ENCODE measurements at regions not wholly inside any gene's neighbourhood (a gene's known extent, or its start where the extent isn't known, plus 50 kb on each side); places are given as distances from the start of the nearest gene placed in this dataset.

DNA sequence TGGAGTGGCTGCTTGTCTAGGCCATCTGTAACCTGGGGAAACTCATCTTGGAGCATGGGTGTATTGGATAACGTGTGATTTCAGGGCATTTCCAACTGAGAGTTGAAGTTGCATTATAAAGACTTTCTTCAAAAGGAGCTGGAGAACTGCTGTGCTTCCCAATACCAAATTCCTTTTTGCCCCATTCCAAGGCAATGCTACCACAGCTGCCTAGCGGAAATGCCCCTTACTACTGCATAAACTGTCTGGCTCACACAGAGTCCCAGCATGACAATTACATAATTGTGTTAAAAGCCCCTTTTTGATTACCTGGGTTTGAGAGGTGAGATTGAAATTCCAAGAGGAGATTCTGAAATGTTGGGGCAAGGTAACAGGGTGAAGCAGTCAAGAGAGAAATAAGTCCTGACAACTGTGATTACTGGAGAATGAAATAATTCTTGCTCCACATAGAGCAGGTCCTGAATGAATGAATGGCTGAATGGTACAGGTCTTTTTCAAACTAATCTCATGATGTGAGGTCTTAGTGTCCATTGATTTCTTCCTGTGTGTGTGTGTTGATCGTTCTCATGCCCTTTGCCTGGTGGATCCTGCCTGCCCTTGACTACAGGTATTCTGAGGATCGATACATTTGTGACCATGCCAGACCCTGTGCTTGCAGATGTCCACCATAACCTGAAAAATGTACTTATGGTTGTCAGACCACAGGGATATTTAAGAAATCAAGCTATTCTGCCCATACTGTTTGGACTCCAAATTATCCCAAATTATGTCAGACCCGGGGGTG, 386.5 kb downstream of the GRIN2B start:
- ChIA-PET POLR2A (no interaction called here), CTCF (no interaction called here), RAD21 (ENCODE audit: low non-redundant PET in 1 of 2, low total read pairs in 2 of 2, uncharacterized antibody in 2 of 2, unreplicated experiment in 2 of 2) (no interaction called here)
- TF ChIP-seq CEBPB (IDR thresholded peaks at IDR 0.05; ENCODE audit: low read depth) (no peak), FOSL1 (IDR thresholded peaks at IDR 0.05; ENCODE audit: low read depth) (no peak)
- Histone ChIP-seq H4K20me1 (ENCODE audit: insufficient read depth) (no peaks in the 10 kb centered on the region), H3K9ac (ENCODE audit: low read length) (no peak overlapping the region), H3K9me2 (ENCODE audit: insufficient read depth) (no peaks in the 10 kb centered on the region), H3K36me3 (ENCODE audit: control insufficient read depth in 1 of 2, insufficient read depth in 2 of 2, low read length in 2 of 2) (no peaks in the 10 kb centered on the region), H3K27me3 (ENCODE audit: insufficient read depth, low read length) (no peaks in the 10 kb centered on the region), H3K9me3 (ENCODE audit: control insufficient read depth in 1 of 2, insufficient read depth in 1 of 2, low read depth in 1 of 2, low read length in 2 of 2) (no peaks in the 10 kb centered on the region), H2AFZ (ENCODE audit: low read depth, low read length, poor library complexity, severe bottlenecking) (no peak overlapping the region), H3K4me3 (replicated peaks in 1 of 2; ENCODE audit: low read depth in 1 of 2, low read length in 2 of 2) (no peak overlapping the region), H3K4me1 (ENCODE audit: control insufficient read depth in 1 of 2, insufficient read depth in 2 of 2, low read length in 2 of 2) (peaks cover 34 to 44% of the 10 kb centered on the region in 2 experiments), H3K79me2 (ENCODE audit: insufficient read depth, low read length) (no peaks in the 10 kb centered on the region), H3K4me2 (ENCODE audit: low read length) (no peak overlapping the region), H3K27ac (ENCODE audit: low read depth, low read length) (peak overlapping the region; percentile 27; the same call in 1 of the 2 replicates)
- ATAC-seq (no peak), DNase-seq (ENCODE audit: low read depth, low spot score) (no peak)
- intact Hi-C loops (cut with micrococcal nuclease), result no loop called here
- no TSS peak for BruUV-seq (replicated peaks)

GRCh38 chr12:13592063-13592942, 389.1 kb downstream of the GRIN2B start:
- no peak overlapping the region for H3K9ac ChIP-seq (ENCODE audit: low read length)
- ChIA-PET RAD21 (ENCODE audit: low non-redundant PET in 1 of 2, low total read pairs in 2 of 2, uncharacterized antibody in 2 of 2, unreplicated experiment in 2 of 2) (no interaction called here), POLR2A (interaction anchor here (1.2 to 1.4 kb wide), 3 partner anchors 11 to 21 kb away, joined by 3 to 5 read pairs (median 3); no protein-coding TSS in a partner anchor), CTCF (interaction anchor here (1.1 kb wide), 1 partner anchor 230 kb away, joined by 4 read pairs; no protein-coding TSS in a partner anchor)
- no peaks in the 10 kb centered on the region for H3K9me2 ChIP-seq (ENCODE audit: insufficient read depth)
- H3K27me3 ChIP-seq (ENCODE audit: insufficient read depth, low read length), result no peaks in the 10 kb centered on the region
- no peak for TF ChIP-seq TCF7L2 (IDR thresholded peaks at IDR 0.05; ENCODE audit: borderline replicate concordance, extremely low read depth, insufficient read depth, insufficient read length)
- no peak for TF ChIP-seq RAD21 (IDR thresholded peaks at IDR 0.05; ENCODE audit: low read depth)
- no peak for TF ChIP-seq YY1 (IDR thresholded peaks at IDR 0.05; ENCODE audit: extremely low read depth, insufficient replicate concordance, low read depth, low read length)
- no peak for TF ChIP-seq CBX3 (IDR thresholded peaks at IDR 0.05; ENCODE audit: low read depth)
- TF ChIP-seq EZH2phosphoT487 (IDR thresholded peaks at IDR 0.05; ENCODE audit: borderline replicate concordance), result no peak
- H3K9me3 ChIP-seq (ENCODE audit: control insufficient read depth in 1 of 2, insufficient read depth in 1 of 2, low read depth in 1 of 2, low read length in 2 of 2), result no peaks in the 10 kb centered on the region
- no peak for DNase-seq (ENCODE audit: low read depth, low spot score)
- no peak overlapping the region for H2AFZ ChIP-seq (ENCODE audit: low read depth, low read length, poor library complexity, severe bottlenecking)
- peak overlapping the region; percentile 16 for H3K4me2 ChIP-seq (ENCODE audit: low read length)
- peaks cover 34 to 35% of the 10 kb centered on the region in 2 experiments for H3K4me1 ChIP-seq (ENCODE audit: control insufficient read depth in 1 of 2, insufficient read depth in 2 of 2, low read length in 2 of 2)
- intact Hi-C loops (cut with micrococcal nuclease), result no loop called here
- H4K20me1 ChIP-seq (ENCODE audit: insufficient read depth), result no peaks in the 10 kb centered on the region
- H3K79me2 ChIP-seq (ENCODE audit: insufficient read depth, low read length), result no peaks in the 10 kb centered on the region
- no TSS peak for BruUV-seq (replicated peaks)
- H3K36me3 ChIP-seq (ENCODE audit: control insufficient read depth in 1 of 2, insufficient read depth in 2 of 2, low read length in 2 of 2), result no peaks in the 10 kb centered on the region
- ATAC-seq, result peak; percentile 61
- no peak overlapping the region for H3K4me3 ChIP-seq (replicated peaks in 1 of 2; ENCODE audit: low read depth in 1 of 2, low read length in 2 of 2)
- peak overlapping the region; percentile 36 for H3K27ac ChIP-seq (ENCODE audit: low read depth, low read length)

Measured in HCT116 (cell line).